Loucy (cell line): ENCODE measurements at regions not wholly inside any gene's neighbourhood (a gene's known extent, or its start where the extent isn't known, plus 50 kb on each side); places are given as distances from the start of the nearest gene placed in this dataset.

Experiments
- EZH2phosphoT487 ChIP-seq: fragments of 200-600 bp; IDR thresholded peaks from 2 replicates; pipeline ENCODE4 v1.6.1; 2018; ENCODE audit warnings: antibody characterized with exemption, mild to moderate bottlenecking, moderate library complexity, borderline replicate concordance
- TF ChIP-seq, protein P1 (sequence below): fragments of 200-600 bp; sonication (generic); conservative IDR thresholded peaks from 2 replicates; pipeline ENCODE4 v1.5.1; 2014; ENCODE audit warnings: mild to moderate bottlenecking, antibody characterized with exemption, low read length

GRCh38 chr2:226358688-226359087 lies 440.9 kb downstream of the IRS1 start:
- TF ChIP-seq, protein P1, sequence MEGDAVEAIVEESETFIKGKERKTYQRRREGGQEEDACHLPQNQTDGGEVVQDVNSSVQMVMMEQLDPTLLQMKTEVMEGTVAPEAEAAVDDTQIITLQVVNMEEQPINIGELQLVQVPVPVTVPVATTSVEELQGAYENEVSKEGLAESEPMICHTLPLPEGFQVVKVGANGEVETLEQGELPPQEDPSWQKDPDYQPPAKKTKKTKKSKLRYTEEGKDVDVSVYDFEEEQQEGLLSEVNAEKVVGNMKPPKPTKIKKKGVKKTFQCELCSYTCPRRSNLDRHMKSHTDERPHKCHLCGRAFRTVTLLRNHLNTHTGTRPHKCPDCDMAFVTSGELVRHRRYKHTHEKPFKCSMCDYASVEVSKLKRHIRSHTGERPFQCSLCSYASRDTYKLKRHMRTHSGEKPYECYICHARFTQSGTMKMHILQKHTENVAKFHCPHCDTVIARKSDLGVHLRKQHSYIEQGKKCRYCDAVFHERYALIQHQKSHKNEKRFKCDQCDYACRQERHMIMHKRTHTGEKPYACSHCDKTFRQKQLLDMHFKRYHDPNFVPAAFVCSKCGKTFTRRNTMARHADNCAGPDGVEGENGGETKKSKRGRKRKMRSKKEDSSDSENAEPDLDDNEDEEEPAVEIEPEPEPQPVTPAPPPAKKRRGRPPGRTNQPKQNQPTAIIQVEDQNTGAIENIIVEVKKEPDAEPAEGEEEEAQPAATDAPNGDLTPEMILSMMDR, result no peak
- no peak for TF ChIP-seq EZH2phosphoT487
